ENCODE measurements at regions not wholly inside any gene's neighbourhood (a gene's known extent, or its start where the extent isn't known, plus 50 kb on each side); places are given as distances from the start of the nearest gene placed in this dataset.

GRCh38 chr2:16252891-16253290, 312.5 kb downstream of the MYCN start:
- DNase-seq = no peak

- DNase-seq = no peak
Observed at GRCh38 chr2:16252251-16252650, 311.9 kb downstream of the MYCN start.

- DNase-seq = no peak
Observed at GRCh38 chr2:16251511-16252225, 311.3 kb downstream of the MYCN start.

GRCh38 chr2:16250886-16251285, 310.5 kb downstream of the MYCN start:
- DNase-seq = no peak

GRCh38 chr2:16250466-16250865, 310.1 kb downstream of the MYCN start:
- no peak for DNase-seq

GRCh38 chr2:16250056-16250425, 309.7 kb downstream of the MYCN start:
- DNase-seq = no peak

- no peak for DNase-seq
Observed at GRCh38 chr2:16249246-16250055, 309.1 kb downstream of the MYCN start.

GRCh38 chr2:16248571-16249105, 308.3 kb downstream of the MYCN start:
- DNase-seq = no peak

- DNase-seq = no peak
Observed at GRCh38 chr2:16247326-16248122, 307.2 kb downstream of the MYCN start.

- DNase-seq = no peak
Observed at GRCh38 chr2:16246911-16247310, 306.6 kb downstream of the MYCN start.

- no peak for DNase-seq
Observed at GRCh38 chr2:16246281-16246850, 306.0 kb downstream of the MYCN start.

- no peak for DNase-seq
Observed at GRCh38 chr2:16245481-16246054, 305.2 kb downstream of the MYCN start.

GRCh38 chr2:16244966-16245320, 304.6 kb downstream of the MYCN start:
- no peak for DNase-seq

GRCh38 chr2:16244153-16244965, 304.0 kb downstream of the MYCN start:
- no peak for DNase-seq

GRCh38 chr2:16243411-16243996, 303.2 kb downstream of the MYCN start:
- DNase-seq = no peak

- no peak for DNase-seq
Observed at GRCh38 chr2:16242906-16243305, 302.6 kb downstream of the MYCN start.

- DNase-seq = no peak
Observed at GRCh38 chr2:16241166-16242160, 301.1 kb downstream of the MYCN start.

- no peak for DNase-seq
Observed at GRCh38 chr2:16240402-16240801, 300.1 kb downstream of the MYCN start.

- DNase-seq = no peak
Observed at GRCh38 chr2:16239296-16239850, 299.0 kb downstream of the MYCN start.

Measured in right kidney (tissue), 1 donor.